HS-5 (cell line): ENCODE measurements at regions not wholly inside any gene's neighbourhood (a gene's known extent, or its start where the extent isn't known, plus 50 kb on each side); places are given as distances from the start of the nearest gene placed in this dataset.
"Not testable (repeated sequence)": the region's sequence is repeated elsewhere in the genome, so short reads cannot be mapped to it uniquely, and the experiment has no call there.

Source experiments
- DNase-seq: peaks from one replicate; pipeline ENCODE4 v3.0.0-alpha.2; 2012; ENCODE audit warnings: low read depth

GRCh38 chr15:26126819-26127387 is 263.8 kb upstream of the ATP10A start:
- DNase-seq = no peak

DNA sequence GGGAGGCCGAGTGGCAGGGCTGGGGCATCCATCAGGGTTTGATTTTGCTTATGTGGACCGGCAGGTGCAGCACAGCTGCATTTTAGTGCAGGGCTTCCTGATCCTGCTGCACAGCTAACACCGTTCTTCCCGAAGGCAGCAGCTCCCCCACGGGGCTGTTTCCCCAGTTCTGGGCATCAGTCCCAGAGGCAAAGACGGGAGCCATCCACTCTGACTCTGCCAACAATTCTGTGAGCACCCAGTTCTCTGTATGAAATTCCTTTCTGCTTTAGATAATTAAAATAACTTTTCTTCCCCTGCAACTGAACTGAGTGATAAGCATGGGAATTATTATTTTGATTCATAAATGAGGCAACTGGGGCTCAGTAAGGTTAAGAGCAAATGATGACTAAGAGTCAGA is 262.9 kb upstream of the ATP10A start:
- DNase-seq = no peak

DNA sequence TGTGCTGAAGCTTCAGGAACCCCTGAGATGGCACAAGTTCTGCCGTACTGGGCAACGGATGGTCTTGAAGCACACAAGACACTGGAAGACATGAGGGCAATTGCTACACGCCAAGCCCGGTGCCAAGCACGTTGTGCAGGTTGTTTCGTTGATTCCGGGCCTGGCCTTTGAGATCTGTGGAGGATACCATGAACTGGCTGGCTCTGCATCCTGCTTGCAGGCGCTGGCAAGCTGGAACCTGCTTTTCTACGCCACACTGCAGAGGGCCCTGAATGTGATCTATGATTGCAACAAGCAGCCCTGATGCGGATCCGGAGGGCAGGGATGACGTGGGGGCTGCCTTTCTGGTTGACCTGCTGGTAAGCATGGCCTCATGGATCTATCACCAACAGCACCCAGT is 262.5 kb upstream of the ATP10A start:
- no peak for DNase-seq

DNA sequence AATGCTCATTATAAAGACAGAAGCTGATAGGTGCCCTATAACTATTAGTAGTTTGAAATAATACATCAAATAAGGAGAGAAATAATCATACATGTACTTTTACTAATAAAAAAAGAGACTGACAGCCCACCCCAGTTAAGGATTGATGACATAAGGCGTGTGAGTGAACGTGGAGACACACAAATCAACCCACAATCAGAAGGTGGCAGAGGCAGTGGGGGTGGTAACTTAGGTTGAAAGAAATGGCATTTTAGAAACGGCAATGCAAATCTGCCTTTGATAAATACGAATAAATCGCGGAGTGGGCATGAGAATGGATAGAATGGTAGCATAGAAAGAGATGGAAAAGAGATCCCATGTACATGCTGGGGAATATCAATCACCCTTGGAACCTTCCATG is 256.2 kb upstream of the ATP10A start:
- no peak for DNase-seq

- no peak for DNase-seq
Observed at GRCh38 chr15:26115229-26115943, 252.3 kb upstream of the ATP10A start.

- DNase-seq = not testable (repeated sequence)
Observed at GRCh38 chr15:26114128-26114527, 251.0 kb upstream of the ATP10A start.

DNA sequence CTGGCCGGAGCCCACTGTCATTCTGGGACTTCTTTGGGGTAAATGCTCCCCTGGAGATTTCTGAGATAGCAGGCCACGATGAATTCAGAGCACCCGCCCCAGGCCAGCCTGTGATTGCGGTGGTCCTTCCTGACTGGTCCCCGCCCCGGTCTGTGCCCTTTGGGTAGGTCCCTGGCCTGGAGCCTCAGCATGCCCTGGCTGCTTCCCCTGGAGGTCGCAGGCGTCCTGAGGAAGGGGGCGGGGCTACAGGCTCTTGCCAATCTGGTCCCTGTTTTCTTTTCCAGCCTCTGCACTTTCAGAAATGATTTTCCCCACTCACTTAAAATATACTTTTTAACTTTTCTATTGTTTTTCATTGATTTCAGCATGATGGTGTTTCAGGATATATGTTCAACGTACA is 250.2 kb upstream of the ATP10A start:
- no peak for DNase-seq

- no peak for DNase-seq
Observed at GRCh38 chr15:26109203-26109602, 246.1 kb upstream of the ATP10A start.

DNA sequence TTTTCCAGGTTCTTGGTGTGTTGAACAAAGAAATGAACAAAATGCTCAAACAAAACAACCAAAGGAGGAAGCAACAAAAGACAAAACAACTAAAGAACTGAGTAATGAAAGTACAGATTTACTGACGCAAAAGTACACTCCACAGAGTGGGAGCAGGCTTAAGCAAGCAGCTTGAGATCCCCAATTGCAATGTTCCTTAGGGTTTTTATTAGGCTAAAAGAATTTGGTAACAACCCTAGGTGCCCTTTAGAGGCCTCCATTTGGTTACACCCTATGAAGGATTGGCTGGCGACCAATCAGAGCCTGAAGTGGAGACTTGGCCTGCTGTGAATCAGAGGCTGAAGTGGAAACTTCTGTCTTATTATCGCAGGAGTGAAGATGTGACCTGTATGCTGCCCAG is 243.4 kb upstream of the ATP10A start:
- DNase-seq = no peak

GRCh38 chr15:26103002-26103404 is 239.9 kb upstream of the ATP10A start:
- no peak for DNase-seq

DNA sequence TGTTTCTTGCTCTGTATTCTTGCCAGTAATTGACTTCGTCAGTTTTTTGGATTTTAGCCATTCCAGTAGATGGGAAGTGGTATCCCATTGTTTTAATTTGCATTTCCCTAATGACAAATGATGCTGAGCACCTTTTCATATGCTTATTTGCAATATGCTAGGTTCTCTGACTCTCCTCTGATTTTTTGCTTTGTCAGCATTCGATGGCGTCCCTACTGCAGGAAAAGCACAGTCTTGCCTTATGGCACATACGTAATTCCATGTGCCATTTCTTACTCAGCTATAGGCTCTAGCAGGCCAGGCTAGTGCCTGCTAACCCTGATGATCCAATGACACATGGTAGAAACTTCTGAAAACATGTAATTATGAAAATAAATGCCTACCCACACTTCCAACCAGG is 239.2 kb upstream of the ATP10A start:
- no peak for DNase-seq

DNA sequence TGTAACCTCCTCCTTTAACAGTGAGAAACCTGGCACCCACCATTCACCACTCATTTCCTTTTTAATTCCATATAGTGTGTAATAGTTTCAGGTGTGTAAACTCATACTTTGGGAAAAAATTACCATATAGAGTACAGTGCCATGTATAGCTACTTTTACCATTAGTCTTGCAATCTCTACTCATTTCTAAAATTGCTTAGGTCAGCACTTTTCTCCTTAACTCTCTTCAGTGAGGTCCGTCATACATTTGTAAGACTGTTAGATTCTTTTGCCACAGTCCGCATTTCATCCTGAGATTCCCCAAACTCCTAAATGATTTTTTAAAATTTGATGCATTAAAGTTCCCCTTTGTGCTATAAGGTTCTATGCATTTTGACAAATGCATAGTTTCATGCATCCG is 238.3 kb upstream of the ATP10A start:
- DNase-seq = no peak

DNA sequence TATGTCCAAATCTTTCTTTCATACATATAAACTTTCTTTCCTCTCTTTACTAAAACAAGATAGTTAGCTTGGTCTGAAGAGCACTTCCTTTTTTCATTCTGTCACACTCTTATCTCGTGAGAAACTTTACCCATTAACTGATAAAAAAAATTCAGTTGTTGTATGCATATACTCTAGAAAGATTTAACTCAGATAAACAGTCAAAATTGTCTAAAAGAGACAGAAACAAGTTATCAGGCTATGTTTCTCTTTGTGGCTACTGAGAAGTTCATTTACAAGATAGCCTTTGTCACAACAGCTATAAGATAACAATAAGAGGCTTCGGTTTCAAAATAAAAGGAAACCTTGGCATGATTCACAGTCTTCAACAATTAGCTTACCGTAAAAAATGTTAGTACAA is 235.7 kb upstream of the ATP10A start:
- DNase-seq = no peak

- no peak for DNase-seq
Observed at GRCh38 chr15:26097216-26097615, 234.1 kb upstream of the ATP10A start.

GRCh38 chr15:26096581-26096980 is 233.5 kb upstream of the ATP10A start:
- DNase-seq = no peak

- no peak for DNase-seq
Observed at GRCh38 chr15:26095710-26096330, 232.7 kb upstream of the ATP10A start.

DNA sequence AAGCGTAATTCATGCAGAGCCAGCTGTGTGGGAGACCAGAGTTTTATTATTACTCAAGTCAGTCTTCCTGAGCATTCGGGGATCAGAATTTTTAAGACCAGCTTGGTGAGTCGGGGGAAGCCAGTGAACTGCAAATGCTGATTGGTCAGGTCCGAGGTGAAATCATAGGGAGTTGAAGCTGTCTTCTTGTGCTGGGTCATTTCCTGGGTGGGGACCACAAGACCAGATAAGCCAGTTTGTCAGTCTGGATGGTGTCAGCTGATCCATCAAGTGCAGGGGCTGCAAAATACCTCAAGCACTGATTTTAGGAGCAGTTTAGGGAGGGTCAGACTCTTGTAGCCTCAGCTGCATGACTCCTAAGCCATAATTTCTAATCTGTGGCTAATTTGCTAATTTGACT is 228.1 kb upstream of the ATP10A start:
- DNase-seq = no peak

- no peak for DNase-seq
Observed at GRCh38 chr15:26087881-26088280, 224.8 kb upstream of the ATP10A start.

- no peak for DNase-seq
Observed at GRCh38 chr15:26087395-26087794, 224.3 kb upstream of the ATP10A start.

DNA sequence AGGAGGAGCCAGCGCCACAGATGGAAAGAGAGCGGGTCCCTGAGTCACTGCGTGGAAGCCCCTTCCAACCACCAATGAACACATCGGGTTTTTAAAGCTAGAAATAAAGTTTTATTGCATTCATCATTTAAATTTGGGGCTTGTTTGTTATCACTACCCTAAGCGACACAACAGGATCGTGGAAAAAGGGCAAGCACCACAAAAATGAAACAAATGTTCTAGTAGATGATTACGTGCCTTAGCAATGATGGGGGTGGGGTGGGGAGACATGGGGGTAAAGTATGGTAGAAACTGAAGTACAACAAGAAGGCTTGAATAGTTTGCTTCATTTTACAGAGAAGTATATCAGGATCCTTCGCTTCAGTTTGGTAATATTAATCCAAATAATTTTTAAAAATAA is 221.6 kb upstream of the ATP10A start:
- DNase-seq = no peak

- DNase-seq = no peak
Observed at GRCh38 chr15:26083896-26084295, 220.8 kb upstream of the ATP10A start.

- DNase-seq = no peak
Observed at GRCh38 chr15:26083457-26083856, 220.3 kb upstream of the ATP10A start.

DNA sequence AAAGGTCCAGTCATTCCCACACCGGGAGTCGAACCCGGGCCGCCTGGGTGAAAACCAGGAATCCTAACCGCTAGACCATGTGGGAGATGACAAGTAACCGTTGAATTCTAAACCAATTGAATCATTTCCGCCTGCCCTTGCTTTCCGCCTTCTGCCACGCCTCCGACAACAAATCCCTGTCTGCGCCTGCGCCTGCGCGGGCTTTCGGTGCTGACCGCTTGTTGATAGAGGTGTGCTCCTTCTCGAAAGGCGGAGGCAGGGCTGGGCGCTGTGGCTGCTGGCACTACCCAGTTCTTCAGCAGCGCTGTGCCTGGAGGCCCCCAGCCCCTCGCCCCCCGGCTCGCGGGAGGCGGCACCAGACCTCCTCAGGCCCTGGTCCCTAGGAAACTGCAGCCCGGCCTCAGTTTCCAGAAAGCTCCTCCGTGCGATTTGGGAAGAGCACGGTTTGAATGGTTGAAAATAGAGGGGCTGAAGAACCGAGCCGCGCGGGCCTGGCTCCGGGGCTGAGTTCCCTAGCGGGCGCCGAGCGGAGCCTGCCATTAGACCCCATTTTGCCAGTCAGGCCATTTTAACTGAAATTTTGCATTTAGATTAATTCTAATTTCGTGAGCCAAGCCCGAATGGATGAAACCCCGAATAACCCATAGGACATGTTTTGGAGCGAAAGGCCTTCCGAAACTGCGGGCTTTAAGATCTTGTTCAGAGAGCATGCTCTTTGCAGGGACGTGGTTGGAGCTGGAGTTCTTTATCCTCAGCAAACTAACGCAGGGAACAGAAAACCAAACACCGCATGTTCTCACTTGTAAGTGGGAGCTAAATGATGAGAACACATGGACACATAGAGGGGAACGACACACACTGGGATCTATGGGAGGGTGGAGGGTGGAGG is 219.3 kb upstream of the ATP10A start:
- peak; percentile 90 for DNase-seq
